Activated CD4-positive, alpha-beta T cell treated with anti-CD3 and anti-CD28 coated beads, Interleukin-2, amount 10 ng/mL, durations not matched to agents 24 days and 14 days (primary cell): ENCODE measurements at regions not wholly inside any gene's neighbourhood (a gene's known extent, or its start where the extent isn't known, plus 50 kb on each side); places are given as distances from the start of the nearest gene placed in this dataset.

ENCODE experiments used
- DNase-seq: peaks from one replicate; pipeline ENCODE4 v3.0.0; 2022
- H3K27ac Mint-ChIP-seq: one replicate; pipeline ENCODE4 v1.8.0; 2022; ENCODE audit warnings: mild to moderate bottlenecking, mixed read lengths
- H3K27me3 Mint-ChIP-seq: one replicate; pipeline ENCODE4 v1.8.0; 2022; ENCODE audit warnings: mixed read lengths
- H3K36me3 Mint-ChIP-seq: one replicate; pipeline ENCODE4 v1.8.0; 2022; ENCODE audit warnings: low read depth, mild to moderate bottlenecking, mixed read lengths
- H3K4me1 Mint-ChIP-seq: one replicate; pipeline ENCODE4 v1.8.0; 2021; ENCODE audit warnings: mixed read lengths
- H3K4me3 Mint-ChIP-seq: one replicate; pipeline ENCODE4 v1.8.0; 2022; ENCODE audit warnings: mild to moderate bottlenecking, moderate library complexity, mixed read lengths
- H3K9me3 Mint-ChIP-seq: one replicate; pipeline ENCODE4 v1.8.0; 2021; ENCODE audit warnings: mixed read lengths
- intact Hi-C: fragments of 100-400 bp; cut with micrococcal nuclease; formaldehyde crosslinking; loops from one replicate; pipeline ENCODE4 v1.15.1; 2023

DNA sequence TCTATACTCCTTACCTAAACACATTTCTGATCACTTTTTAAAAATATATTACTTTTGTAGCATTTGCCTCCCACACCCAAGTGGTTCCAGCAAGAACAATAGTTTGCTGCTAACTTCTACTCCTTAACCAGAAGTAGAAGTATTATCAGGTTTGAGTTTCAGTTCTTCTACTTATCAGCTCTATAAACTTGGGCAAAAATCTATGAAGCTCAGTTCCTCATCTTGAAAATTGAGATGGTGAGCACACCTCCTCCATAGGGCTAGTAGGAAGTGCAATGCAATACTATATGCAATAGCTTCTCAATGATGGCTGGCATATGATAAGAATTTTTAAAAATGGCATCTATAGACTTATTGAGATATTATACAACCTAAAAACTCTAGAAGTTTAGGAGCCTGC lies 283.7 kb downstream of the TLR4 start:
- H3K4me3 Mint-ChIP-seq: no peak overlapping the region
- no peaks in the 10 kb centered on the region for H3K9me3 Mint-ChIP-seq
- DNase-seq: no peak
- no peaks in the 10 kb centered on the region for H3K27me3 Mint-ChIP-seq
- intact Hi-C loops: no loop called here
- H3K36me3 Mint-ChIP-seq: no peaks in the 10 kb centered on the region
- no peak overlapping the region for H3K27ac Mint-ChIP-seq
- H3K4me1 Mint-ChIP-seq: no peaks in the 10 kb centered on the region

DNA sequence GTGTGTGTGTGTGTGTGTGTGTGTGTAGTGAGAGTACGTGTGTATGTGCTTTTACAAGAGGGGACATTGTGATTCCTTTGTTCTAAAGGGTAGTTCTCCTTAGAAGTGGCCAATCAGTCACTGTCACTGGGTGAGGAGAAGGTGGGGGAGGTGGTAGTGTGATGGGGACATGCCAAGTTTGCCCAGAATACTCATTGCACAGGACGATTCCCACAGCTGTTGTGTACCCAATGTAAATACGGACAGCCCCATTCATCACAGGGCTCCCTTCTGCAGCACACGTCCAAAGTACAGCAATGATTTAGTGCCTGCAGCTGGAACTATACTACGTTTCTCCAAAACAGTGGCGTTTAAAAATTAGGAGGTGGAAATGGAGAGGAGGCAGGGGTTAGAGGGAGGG lies 287.8 kb downstream of the TLR4 start:
- H3K9me3 Mint-ChIP-seq: no peaks in the 10 kb centered on the region
- no peaks in the 10 kb centered on the region for H3K36me3 Mint-ChIP-seq
- intact Hi-C loops: no loop called here
- H3K27me3 Mint-ChIP-seq: no peaks in the 10 kb centered on the region
- no peak overlapping the region for H3K27ac Mint-ChIP-seq
- H3K4me3 Mint-ChIP-seq: no peak overlapping the region
- no peak for DNase-seq
- no peaks in the 10 kb centered on the region for H3K4me1 Mint-ChIP-seq

DNA sequence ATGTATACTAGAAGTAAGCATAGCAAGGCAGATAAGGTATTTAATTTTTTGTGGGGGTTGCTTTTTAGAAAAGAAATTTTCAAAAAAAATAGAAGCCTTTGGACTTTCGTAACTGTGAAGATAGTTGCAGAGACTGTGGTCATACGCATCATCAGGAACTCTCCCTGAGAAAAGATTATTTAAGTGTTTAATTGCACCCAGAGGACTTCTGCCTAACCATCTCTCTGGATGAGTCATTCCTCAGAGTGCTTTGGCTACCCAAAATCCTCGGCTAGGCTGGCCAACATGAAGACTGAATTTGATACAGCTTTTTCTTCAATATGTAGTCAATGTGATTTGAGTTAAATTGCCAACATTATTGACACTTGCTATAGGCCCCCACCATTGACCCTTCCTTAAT lies 296.4 kb downstream of the TLR4 start:
- Mint-ChIP-seq H3K27me3 (no peaks in the 10 kb centered on the region), H3K36me3 (no peaks in the 10 kb centered on the region), H3K27ac (no peak overlapping the region), H3K4me3 (no peak overlapping the region), H3K9me3 (no peaks in the 10 kb centered on the region), H3K4me1 (no peaks in the 10 kb centered on the region)
- DNase-seq: no peak
- intact Hi-C loops: no loop called here

DNA sequence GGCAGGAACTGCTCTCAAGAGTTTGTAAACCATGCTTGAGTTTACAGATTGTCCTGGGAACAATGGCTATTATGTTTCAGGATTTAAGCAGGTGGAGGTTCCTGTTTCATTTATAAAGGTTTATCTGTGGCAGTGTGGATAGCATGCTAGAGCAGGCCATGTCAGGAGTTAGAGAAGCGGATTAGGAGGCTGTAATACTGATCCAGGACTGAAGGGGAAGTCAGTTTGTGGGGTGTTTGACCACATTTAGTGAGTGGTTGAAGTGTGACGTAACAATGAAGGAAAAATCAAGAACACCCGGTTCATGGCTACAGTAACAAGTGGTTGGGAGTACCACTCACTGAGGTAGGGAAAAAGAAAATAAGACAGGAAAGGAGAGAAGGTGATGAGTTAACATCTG lies 299.0 kb downstream of the TLR4 start:
- Mint-ChIP-seq H3K9me3 (no peaks in the 10 kb centered on the region), H3K27me3 (no peaks in the 10 kb centered on the region)
- intact Hi-C loops: no loop called here

DNA sequence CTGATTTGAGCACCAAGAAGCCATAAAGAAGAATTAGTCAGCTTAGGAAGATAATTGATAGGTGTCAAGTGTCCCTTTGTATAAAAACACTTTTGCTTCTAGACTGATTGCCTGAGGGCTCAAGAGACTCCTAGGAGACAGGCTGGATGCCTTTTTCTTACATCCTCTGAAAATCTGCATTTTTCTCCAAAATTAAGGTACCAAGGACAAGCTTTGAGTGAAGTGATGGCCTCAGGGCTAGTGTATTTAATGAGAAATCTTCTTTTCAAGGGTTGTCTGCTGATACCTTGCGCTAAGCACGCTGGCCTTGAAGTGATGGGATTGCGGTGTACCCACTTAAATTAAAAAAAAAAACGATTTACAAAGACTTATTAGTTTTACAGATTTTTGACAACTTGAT lies 304.0 kb downstream of the TLR4 start:
- no peak overlapping the region for H3K4me3 Mint-ChIP-seq
- intact Hi-C loops: no loop called here
- H3K36me3 Mint-ChIP-seq: no peaks in the 10 kb centered on the region
- H3K27me3 Mint-ChIP-seq: no peaks in the 10 kb centered on the region
- no peak for DNase-seq
- H3K9me3 Mint-ChIP-seq: no peaks in the 10 kb centered on the region
- no peak overlapping the region for H3K27ac Mint-ChIP-seq
- no peaks in the 10 kb centered on the region for H3K4me1 Mint-ChIP-seq

More for the DNA sequence above, 299.0 kb downstream of the TLR4 start:
- Mint-ChIP-seq H3K36me3 (no peaks in the 10 kb centered on the region), H3K4me1 (no peaks in the 10 kb centered on the region), H3K4me3 (no peak overlapping the region), H3K27ac (no peak overlapping the region)
- no peak for DNase-seq

DNA sequence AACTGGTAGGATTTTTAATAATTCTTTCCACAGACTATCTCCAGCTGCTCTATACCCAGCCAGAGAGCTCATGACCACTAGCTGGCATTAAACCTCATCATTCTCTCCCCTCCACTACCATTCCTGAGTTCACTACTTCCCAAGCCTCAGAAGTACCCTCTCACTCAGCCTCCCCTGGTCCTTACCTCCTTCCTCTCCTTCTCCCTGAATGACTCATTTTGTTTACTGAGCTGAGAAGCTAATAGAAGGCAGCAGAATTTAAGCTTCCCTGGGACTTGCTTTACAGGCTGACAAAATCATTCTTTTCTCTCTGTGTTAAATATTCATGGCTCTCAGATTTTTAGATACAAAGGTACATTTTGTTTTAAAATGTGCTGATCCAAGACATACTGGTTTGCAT lies 305.4 kb downstream of the TLR4 start:
- Mint-ChIP-seq H3K36me3 (no peaks in the 10 kb centered on the region), H3K4me3 (no peak overlapping the region), H3K9me3 (no peaks in the 10 kb centered on the region), H3K27me3 (no peaks in the 10 kb centered on the region), H3K4me1 (no peaks in the 10 kb centered on the region), H3K27ac (no peak overlapping the region)
- intact Hi-C loops: no loop called here
- DNase-seq: no peak

DNA sequence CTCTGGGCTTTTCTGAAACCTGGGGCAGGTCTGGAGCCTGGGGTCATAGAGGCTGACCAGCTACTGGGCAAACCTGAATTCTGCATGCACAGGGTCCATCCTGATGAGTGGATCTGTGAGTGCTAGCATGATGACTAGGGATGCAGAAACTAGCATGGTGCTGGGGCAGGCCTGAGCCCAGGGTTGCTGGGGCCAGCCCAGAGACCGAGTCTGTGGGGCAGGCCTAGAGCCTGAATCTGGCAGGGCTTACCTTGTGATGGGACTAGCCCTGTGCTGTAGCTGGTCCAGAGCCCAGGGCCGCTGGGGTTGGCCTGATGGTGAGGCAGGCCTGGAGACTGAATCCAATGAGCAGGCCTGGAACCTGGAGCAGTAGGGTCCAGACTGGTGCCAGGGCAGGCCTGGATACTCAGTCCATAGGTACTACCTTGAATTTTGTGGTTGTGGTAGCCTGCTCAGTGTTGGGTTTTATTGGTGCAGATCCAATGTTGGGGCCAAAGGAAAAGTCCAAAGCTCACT lies 313.5 kb downstream of the TLR4 start:
- H3K4me1 Mint-ChIP-seq: no peaks in the 10 kb centered on the region
- peaks cover 10% of the 10 kb centered on the region for H3K9me3 Mint-ChIP-seq
- no peak for DNase-seq
- H3K27ac Mint-ChIP-seq: no peak overlapping the region
- intact Hi-C loops: no loop called here
- H3K4me3 Mint-ChIP-seq: no peak overlapping the region
- no peaks in the 10 kb centered on the region for H3K36me3 Mint-ChIP-seq
- no peaks in the 10 kb centered on the region for H3K27me3 Mint-ChIP-seq

DNA sequence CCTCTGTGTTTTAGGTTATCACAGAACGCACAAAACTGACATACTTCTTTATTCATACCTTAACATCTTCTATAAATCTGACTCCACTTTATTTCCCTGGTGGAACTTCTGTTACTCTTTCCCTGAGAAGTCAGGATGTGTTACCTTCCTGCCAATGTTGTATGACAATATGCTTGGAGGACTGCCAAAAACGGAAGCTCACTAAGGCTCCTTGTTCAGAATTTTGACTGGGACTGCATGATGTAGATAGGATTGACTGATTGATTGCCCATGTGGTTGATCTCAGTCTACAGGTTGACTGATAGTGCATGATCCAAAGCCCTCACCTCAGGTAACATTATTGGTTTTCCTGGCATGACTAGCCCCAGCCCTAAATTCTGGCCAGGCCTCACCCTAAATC lies 319.4 kb downstream of the TLR4 start:
- no peak for DNase-seq
- no peaks in the 10 kb centered on the region for H3K27me3 Mint-ChIP-seq

DNA sequence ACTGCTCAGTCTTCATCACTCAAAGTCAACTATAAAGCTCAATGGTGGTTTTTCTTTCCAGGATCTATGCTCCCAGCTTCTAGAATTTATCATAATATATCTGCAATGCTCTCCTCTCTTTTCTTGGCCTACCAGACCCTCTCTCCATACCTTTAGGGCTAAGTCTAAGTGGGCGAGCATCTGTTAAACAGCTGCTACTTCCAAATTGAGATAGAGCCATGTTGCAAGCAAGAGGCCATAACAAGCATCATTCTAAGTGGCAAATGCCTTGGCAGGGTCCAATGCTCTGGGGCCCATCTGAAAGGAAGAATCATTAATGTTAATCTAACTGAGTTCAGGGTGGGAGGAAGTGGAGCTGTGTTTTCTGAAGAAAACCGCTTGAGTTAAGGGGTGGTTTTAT lies 324.0 kb downstream of the TLR4 start:
- H3K36me3 Mint-ChIP-seq: no peaks in the 10 kb centered on the region
- no peak overlapping the region for H3K4me3 Mint-ChIP-seq
- H3K9me3 Mint-ChIP-seq: peaks cover 3% of the 10 kb centered on the region
- no peaks in the 10 kb centered on the region for H3K4me1 Mint-ChIP-seq
- no peak overlapping the region for H3K27ac Mint-ChIP-seq
- intact Hi-C loops: no loop called here
- no peak for DNase-seq
- no peaks in the 10 kb centered on the region for H3K27me3 Mint-ChIP-seq

More for the DNA sequence above, 319.4 kb downstream of the TLR4 start:
- H3K4me3 Mint-ChIP-seq: no peak overlapping the region
- H3K9me3 Mint-ChIP-seq: peaks cover 6% of the 10 kb centered on the region
- intact Hi-C loops: no loop called here
- H3K4me1 Mint-ChIP-seq: no peaks in the 10 kb centered on the region
- H3K36me3 Mint-ChIP-seq: no peaks in the 10 kb centered on the region
- no peak overlapping the region for H3K27ac Mint-ChIP-seq

DNA sequence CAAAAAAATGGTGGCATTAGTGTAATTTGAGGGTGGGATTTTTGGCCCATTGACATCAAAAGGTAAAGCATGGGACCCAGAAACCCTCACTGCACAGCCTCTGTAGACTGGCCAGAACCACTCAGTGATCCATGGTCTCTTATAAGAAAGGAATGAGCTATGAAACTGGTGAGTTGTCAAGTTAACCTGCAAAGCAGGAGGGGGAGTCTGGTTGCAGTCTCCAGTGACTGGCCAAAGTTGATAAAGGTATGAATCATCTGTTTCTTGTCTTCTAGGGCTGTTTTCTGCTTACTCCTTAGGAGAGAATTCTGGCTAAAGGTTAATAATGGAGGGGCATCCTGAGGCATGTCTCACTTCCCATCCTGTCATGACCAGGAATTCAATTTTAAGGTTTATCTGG lies 325.2 kb downstream of the TLR4 start:
- no peaks in the 10 kb centered on the region for H3K27me3 Mint-ChIP-seq
- no peak overlapping the region for H3K27ac Mint-ChIP-seq

DNA sequence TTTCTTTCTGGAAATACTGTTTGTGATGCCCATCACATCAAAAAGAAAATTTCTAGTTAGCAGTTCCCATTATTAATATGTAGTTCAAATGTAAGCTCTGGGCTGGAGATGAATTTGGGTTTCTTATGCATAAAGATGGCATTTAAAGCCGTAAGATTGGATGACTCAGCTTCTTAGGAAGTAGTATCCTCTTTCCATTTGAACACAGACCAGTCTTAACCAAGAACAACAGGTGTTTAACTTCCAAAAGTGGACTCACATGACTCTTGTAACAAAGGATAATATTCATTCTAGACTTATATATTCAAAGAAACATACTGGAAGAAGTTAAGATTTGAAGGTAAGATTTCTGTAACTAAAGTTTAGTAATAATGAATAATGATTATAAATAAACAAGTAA lies 330.5 kb downstream of the TLR4 start:
- Mint-ChIP-seq H3K27me3 (no peaks in the 10 kb centered on the region), H3K27ac (no peak overlapping the region), H3K4me1 (no peaks in the 10 kb centered on the region), H3K36me3 (no peaks in the 10 kb centered on the region), H3K4me3 (no peak overlapping the region), H3K9me3 (peaks cover 1% of the 10 kb centered on the region)
- DNase-seq: no peak
- intact Hi-C loops: no loop called here

More for the DNA sequence above, 325.2 kb downstream of the TLR4 start:
- no peak overlapping the region for H3K4me3 Mint-ChIP-seq
- H3K36me3 Mint-ChIP-seq: no peaks in the 10 kb centered on the region
- H3K4me1 Mint-ChIP-seq: no peaks in the 10 kb centered on the region
- peaks cover 3% of the 10 kb centered on the region for H3K9me3 Mint-ChIP-seq
- intact Hi-C loops: no loop called here
- DNase-seq: no peak

DNA sequence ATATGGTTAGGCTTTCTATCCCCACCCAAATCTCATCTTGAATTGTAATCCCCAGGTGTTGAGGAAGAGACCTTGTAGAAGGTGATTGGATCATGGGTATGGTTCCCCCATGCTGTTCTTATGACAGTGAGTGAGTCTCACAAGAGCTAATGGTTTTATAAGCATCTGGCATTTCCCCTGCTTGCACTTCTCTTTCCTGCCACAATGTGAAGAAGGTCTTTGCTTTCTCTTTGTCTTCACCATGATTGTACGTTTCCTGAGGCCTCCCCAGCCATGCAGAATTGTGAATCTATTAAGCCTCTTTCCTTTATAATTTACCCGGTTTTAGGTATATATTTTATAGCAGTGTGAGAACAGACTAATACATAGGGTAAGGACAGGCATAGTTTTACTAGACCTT lies 334.5 kb downstream of the TLR4 start:
- no peak overlapping the region for H3K4me3 Mint-ChIP-seq
- H3K4me1 Mint-ChIP-seq: no peaks in the 10 kb centered on the region
- intact Hi-C loops: no loop called here

DNA sequence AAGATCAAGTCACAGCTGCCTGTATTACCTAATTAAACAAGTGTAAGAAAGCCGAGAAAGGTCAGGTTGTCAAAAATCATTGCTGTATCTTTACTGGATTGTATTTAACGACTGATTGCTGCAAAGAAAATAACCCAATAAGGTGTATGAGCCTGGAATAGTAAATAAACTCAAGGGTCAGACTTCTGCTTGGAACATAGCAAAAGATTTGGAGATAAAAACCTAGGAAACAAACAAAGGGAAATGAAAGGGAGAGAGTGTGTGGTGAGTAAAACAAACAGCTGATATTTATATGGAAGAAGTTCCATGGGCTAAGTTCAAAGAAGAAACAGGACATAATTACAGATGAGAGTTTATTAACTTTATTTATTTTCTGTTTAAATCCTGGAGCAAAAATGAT lies 354.0 kb downstream of the TLR4 start:
- intact Hi-C loops: no loop called here
- no peak for DNase-seq
- H3K9me3 Mint-ChIP-seq: no peaks in the 10 kb centered on the region
- no peaks in the 10 kb centered on the region for H3K36me3 Mint-ChIP-seq
- no peaks in the 10 kb centered on the region for H3K4me1 Mint-ChIP-seq
- no peaks in the 10 kb centered on the region for H3K27me3 Mint-ChIP-seq
- H3K27ac Mint-ChIP-seq: no peak overlapping the region
- no peak overlapping the region for H3K4me3 Mint-ChIP-seq

More for the DNA sequence above, 334.5 kb downstream of the TLR4 start:
- Mint-ChIP-seq H3K27ac (no peak overlapping the region), H3K27me3 (no peaks in the 10 kb centered on the region), H3K36me3 (no peaks in the 10 kb centered on the region), H3K9me3 (no peaks in the 10 kb centered on the region)
- no peak for DNase-seq

DNA sequence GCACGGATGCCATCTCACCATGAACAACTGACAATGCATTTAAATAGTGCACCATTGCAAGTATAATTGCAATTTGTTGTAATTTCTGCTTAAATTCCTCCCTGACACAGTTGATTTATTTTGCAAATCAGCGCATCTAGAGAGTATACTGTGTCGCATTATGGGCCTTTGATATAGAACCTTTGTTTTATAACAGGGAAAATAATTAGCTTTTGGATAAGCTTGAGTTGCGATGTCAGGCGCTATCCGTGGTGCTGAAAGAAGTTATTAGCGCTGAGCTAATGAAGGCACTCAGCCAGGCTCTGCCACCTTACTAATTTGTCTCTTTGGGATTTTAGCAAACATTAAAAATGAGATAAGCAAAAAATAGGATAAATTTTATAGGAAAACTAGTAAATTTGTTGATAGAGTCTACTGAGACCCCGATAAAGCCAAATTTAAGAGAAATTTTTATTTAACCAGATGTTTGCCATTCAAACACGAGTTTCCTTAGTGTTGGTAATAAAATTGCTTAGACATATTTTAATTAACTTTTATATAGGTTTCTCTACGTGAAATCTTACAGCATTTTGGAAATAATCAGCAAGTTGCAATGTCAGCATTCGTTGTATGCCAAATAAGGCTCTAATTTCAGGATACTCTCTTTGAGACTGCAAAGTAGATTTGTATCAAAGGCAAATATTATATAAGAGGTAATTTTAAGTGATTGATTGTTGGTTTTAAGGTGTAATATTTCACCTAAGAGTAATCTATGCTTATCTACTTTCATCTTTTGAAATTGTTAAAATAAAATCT lies 355.5 kb downstream of the TLR4 start:
- peak; percentile 69 for DNase-seq
- Mint-ChIP-seq H3K9me3 (no peaks in the 10 kb centered on the region), H3K27me3 (no peaks in the 10 kb centered on the region), H3K4me1 (no peaks in the 10 kb centered on the region), H3K36me3 (no peaks in the 10 kb centered on the region), H3K27ac (no peak overlapping the region), H3K4me3 (no peak overlapping the region)
- intact Hi-C loops: no loop called here

DNA sequence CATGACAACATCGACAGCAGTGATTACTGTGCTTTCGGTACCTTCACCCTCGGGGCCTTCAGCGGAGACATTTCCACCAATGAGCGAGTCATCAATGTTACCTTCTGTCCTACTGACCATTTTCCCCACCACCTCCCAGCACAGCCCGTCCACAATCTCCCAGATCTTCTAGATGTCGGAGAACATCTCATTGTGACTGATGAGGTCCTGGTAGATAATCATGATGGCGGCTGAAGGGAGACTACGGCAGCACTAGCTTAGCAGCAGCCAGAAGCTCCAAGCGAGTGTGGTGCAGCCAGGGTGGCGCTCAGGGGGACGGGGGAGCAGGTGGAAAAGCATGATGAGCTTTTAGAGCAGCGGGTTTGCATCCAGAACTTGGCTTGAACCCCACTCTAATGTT lies 379.0 kb downstream of the TLR4 start:
- no peaks in the 10 kb centered on the region for H3K27me3 Mint-ChIP-seq
- intact Hi-C loops: no loop called here
- no peak overlapping the region for H3K4me3 Mint-ChIP-seq
- no peak overlapping the region for H3K27ac Mint-ChIP-seq
- DNase-seq: no peak
- H3K36me3 Mint-ChIP-seq: no peaks in the 10 kb centered on the region
- H3K9me3 Mint-ChIP-seq: no peaks in the 10 kb centered on the region
- no peaks in the 10 kb centered on the region for H3K4me1 Mint-ChIP-seq
